CD4-positive, alpha-beta T cell treated with Interleukin-12 subunit alpha and Interleukin-12 subunit beta, for 1 hour (primary cell): ENCODE measurements at regions not wholly inside any gene's neighbourhood (a gene's known extent, or its start where the extent isn't known, plus 50 kb on each side); places are given as distances from the start of the nearest gene placed in this dataset.
"Not testable (repeated sequence)": the region's sequence is repeated elsewhere in the genome, so short reads cannot be mapped to it uniquely, and the experiment has no call there.

ENCODE experiments used
- DNase-seq: peaks from one replicate; pipeline ENCODE4 v3.0.0-alpha.2; 2020

DNA sequence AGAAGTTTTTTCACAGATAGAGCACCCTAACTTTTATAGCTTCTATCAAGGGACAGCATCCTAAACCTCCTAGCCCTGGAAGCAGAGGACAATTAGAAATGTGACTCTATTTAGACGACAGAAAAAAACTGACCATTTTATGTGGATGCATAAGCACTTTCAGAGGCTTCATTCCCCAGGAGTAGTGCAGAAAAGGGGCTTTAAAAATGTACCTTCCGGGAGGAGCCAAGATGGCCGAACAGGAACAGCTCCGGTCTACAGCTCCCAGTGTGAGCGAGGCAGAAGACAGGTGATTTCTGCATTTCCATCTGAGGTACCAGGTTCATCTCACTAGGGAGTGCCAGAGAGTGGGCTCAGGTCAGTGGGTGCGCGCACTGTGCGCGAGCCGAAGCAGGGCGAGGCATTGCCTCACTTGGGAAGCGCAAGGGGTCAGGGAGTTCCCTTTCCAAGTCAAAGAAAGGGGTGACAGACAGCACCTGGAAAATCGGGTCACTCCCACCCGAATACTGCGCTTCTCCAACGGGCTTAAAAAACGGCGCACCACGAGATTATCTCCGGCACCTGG is 416.4 kb upstream of the C1orf87 start:
- not testable (repeated sequence) for DNase-seq

- DNase-seq, result no peak
These were observed 415.3 kb upstream of the C1orf87 start for GRCh38 chr1:60488847-60489246.

DNA sequence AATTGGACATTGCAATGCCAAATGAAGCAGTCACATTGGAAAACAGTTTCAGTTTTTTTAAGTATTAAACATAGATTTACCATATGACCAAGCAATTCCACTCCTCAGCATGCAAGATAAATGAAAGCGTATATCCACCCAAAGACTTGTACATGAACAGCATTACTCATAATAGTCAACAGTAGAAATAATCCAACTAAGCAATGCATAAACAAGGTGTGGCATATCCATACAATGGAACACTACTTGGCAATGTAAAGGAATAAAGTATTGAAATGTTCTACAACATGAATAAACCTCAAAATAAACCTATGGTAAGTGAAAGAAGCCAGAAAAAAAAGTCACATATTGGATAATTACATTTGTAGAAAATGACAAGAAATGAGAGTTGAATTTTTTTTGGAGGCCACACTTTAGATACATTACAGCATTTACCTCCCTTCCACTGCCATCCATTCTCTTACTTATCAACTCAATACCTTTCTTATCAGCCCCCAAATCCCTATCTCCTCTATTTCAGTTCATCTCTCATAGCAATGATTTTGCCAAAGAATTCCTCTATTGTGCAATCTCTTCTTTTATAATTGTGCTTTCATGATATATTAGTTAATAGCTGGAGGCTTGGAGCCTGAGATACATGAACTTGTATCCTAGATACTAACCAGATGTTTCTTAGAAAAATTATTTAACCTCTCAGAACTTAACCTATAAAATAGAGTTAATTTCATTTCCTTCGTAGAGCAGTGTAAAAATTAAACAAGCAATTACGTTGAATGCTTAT is 414.2 kb upstream of the C1orf87 start:
- DNase-seq, result no peak

DNA sequence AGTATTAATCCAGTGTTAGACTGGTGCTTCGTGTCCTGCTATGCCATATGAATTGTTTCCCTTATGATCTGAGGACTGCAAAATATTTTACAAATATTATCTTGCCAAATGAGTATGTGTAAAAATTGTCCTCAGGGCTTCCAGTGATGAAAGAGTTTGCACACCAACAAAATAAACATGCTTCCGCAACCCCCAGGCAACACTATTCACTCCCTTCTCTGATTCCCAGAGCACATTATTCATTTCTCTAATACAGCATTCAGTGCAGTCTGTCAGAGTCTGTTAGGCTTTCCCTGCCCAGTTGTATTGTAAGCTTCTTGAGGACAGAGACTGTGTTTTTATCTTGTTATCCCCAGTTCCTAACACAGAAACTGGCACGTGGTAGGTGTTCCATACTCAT is 409.9 kb upstream of the C1orf87 start:
- no peak for DNase-seq

GRCh38 chr1:60470246-60470645 is 396.7 kb upstream of the C1orf87 start:
- no peak for DNase-seq

GRCh38 chr1:60463786-60464185 is 390.2 kb upstream of the C1orf87 start:
- no peak for DNase-seq

DNA sequence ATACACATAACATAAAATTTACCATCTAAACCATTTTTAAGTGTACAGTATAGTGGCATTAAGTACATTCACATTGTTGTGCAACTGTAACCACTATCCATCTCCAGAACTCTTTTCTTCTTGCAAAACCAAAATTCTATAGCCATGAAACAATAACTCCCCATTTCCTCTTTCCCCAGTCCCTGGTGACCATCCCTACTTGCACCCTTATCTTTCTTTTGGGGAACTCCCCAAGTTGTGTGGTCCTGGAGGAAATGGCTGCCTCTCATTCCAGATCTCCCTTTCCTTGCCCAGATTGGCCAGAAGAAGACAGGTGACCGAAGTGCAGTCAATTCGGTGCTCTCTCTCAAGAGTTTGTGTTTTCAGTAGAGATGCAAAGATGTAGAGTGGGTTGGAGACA is 389.6 kb upstream of the C1orf87 start:
- no peak for DNase-seq

DNA sequence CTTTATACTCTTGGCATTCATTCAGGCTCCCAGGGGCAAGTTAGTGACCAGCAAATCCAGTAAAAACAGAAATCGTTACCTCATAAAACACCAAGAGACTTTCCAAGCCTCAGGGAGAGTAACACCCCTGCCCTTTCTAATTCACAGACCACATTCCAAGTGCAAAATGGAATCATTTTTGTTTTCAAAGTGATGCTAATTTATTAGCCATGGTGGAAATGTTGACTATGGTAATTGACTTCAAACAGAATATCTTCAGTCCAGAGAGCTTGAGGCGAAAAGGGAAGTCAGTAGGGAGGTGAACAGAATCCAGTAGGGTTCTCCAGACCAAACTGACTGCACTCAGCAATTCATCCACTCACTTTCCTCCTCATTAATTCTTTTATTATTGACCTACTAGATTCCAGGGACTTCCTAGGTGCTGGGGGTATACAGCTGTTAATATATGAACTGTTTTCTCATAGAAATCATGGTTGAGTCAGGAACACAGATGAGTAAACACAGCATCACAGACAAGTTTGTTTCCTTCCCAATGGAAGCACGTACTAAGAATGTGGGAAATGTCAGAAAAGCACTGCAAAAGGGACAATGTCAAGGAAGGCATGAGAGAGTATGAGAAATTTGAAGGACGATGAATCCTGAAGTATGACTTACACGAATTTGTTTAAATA is 388.5 kb upstream of the C1orf87 start:
- DNase-seq, result no peak

DNA sequence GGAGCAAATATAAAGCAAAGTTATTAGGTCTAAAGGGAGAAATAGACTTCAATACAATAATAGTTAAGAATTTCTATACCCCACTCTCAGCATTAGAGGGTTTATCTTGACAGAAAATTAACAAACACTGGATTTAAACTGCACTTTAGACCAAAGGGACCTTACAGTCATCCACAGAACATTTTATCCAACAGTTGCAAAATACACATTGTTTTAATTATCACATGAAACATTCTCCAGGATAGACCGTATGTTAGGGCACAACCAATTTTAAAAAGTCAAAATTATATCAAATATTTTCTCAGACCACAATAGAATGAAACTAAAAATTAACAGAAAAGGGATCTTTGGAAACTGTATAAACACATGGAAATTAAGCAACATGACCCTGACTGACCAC is 384.5 kb upstream of the C1orf87 start:
- DNase-seq, result no peak

- no peak for DNase-seq
These were observed 376.3 kb upstream of the C1orf87 start for GRCh38 chr1:60449876-60450275.

DNA sequence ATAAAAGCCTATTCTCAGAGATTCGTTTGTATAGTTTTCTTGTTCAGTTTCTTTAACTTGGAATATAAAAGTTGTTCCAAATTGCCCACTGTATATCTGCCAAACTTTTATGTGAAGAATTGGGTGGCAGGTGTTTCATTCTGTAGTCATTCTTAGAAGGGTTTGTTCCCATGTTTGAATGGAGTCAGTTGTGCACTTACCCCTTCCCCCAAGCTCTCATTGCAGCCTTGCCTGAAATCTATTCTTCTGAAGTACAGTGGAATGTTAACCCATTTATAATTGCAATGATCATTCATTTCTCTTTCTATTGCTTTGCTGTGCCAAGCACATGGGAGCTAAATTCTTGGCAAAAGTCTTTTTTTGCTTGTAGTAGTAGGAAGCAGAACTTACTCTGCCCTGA is 375.3 kb upstream of the C1orf87 start:
- no peak for DNase-seq

- DNase-seq, result no peak
These were observed 371.1 kb upstream of the C1orf87 start for GRCh38 chr1:60444680-60445079.

DNA sequence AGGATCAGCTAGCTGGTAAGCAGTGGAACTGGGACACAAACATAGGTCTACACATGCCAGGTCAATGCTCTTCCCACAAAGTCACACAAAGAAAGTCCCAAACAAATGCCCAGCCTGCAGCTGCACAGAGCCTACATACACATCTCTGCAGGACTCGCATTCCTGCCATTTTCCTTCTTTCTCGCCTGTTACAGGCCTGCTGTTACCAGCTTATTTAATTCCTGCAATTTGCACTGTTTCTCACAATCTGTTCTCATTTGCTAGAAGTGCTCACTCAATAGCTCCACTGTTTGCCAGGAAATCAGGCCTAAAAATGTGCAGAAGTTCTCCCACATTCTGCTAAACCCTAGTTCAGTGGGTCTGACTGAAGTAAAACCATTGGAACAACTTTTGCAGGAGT is 362.6 kb upstream of the C1orf87 start:
- DNase-seq, result no peak

GRCh38 chr1:60431593-60431992 is 358.0 kb upstream of the C1orf87 start:
- DNase-seq, result no peak

DNA sequence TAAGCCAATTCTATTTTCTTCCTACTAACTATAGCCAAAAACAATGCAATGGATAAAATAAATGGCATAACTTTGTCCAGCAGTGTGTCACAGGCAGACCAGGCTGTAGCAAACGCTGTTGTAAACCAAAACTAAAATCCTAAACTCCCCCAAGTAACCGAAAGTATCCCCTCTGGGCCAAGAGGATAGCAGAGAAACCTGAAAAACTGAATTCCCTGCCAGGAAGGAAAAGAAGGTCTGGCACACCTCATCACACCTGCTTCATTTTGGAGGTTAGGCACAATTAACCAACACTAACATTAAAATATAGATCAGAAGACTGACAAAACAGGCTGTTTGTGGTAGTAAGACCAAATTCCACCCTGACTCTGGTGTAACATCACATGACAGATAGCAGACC is 356.8 kb upstream of the C1orf87 start:
- no peak for DNase-seq

DNA sequence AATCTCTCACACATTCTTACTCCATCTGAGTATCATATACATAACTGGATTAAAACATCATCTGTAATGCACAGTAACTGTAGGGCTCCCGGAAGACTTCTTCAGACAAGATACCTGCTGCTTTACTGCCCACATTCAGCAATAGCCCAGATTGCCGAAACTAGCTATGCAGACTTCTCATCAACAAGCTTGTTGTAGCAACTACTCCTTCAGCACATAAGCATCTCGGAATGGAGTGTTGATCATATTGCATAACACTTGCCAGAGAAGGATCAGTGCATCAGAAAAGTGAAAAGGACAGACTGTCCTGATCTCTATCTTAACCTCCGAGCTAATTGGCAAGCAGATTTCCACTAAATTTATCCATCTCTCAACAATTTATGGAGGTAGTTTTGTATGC is 354.6 kb upstream of the C1orf87 start:
- DNase-seq, result no peak

DNA sequence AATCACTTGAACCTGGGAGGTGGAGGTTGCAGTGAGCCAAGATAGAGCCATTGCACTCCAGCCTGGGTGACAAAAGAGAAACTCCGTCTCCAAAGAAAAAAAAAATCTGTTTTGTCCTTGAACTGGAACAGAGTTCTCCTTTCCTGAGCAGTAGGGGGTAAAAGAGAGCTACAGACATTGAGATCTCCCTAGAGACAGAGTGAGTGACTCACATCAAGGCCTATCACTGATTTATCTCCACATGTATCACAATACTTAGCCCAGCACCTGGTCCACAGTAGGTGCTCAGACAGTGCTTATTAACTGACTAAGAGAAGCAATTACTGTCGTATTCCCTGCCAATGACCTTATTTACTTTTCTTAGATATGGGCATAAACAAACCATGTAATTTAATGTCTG is 354.1 kb upstream of the C1orf87 start:
- no peak for DNase-seq

- no peak for DNase-seq
These were observed 353.6 kb upstream of the C1orf87 start for GRCh38 chr1:60427194-60427593.

GRCh38 chr1:60425528-60425927 is 352.0 kb upstream of the C1orf87 start:
- DNase-seq, result no peak

GRCh38 chr1:60423146-60423780 is 349.7 kb upstream of the C1orf87 start:
- DNase-seq, result no peak

- DNase-seq, result no peak
These were observed 348.4 kb upstream of the C1orf87 start for GRCh38 chr1:60421965-60422364.

DNA sequence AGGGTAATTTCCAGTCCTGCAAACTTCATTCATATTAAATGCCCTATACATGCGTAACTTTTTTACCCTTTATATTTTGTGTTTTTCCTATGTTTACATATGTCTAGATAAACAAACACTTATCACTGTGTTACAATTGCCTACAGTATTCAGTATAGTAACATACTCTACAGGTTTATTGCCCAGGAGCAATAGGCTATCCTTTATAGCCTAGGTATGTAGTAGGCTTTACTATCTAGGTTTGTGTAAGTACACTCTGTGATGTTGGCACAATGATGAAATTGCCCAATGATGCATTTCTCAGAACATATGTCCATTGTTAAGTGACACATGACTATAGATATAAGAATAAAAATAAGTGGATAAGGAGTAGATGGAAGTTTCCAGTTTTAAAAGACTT is 345.5 kb upstream of the C1orf87 start:
- no peak for DNase-seq

DNA sequence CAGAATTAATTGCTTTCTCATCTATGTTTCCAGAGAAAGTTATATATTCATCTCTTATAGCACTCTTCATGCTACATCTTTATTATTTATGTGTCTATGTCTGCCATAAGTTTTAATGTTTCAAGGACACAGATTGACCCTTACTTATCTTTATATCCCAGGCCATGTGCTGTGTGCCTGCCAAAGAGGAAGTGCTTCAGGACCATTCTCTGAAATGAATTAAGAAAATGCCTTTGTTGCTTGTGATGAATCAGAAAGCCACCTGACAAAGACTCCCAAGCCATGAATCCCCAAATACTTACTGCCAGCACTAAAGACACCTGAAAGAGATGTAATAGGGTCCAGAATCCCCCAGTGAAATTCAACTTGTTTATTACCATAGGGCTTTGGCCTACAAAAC is 342.1 kb upstream of the C1orf87 start:
- no peak for DNase-seq

DNA sequence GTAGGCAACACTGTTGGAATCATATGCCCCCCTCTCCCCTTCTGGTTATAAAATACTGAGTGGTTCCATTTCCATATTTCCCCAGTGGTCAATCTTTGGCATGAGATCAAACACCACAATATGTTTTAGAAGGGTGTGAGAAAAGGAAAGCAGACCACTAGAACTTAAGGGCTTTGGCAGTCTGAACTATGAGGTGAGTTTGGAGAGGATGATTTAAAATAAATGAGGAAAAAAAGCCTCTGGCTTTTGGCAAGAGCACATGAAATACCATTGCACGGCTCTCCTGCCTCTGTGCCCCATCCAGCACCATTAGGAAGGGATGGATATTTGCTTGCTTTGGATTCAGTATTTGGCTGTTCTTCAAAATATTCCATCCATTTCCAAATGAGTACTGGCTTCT is 339.5 kb upstream of the C1orf87 start:
- no peak for DNase-seq
